Kidney tubule cell (primary cell): ENCODE measurements at regions not wholly inside any gene's neighbourhood (a gene's known extent, or its start where the extent isn't known, plus 50 kb on each side); places are given as distances from the start of the nearest gene placed in this dataset.
A peak's percentile ranks its signal among the peaks of the same experiment; 100 is the strongest.

Experiments
- DNase-seq: peaks from one replicate; pipeline ENCODE4 v3.0.0-alpha.2; 2018; ENCODE audit warnings: low spot score

- DNase-seq: no peak
These were observed 98.6 kb downstream of the BCL2L11 start for GRCh38 chr2:111219285-111219684.

- no peak for DNase-seq
These were observed 99.2 kb downstream of the BCL2L11 start for GRCh38 chr2:111219734-111220505.

GRCh38 chr2:111220962-111221361 is 100.2 kb downstream of the BCL2L11 start:
- DNase-seq: no peak

GRCh38 chr2:111221701-111222100 is 101.0 kb downstream of the BCL2L11 start:
- peak; percentile 67 for DNase-seq

- no peak for DNase-seq
These were observed 101.6 kb downstream of the BCL2L11 start for GRCh38 chr2:111222204-111222866.

GRCh38 chr2:111225856-111226255 is 105.1 kb downstream of the BCL2L11 start:
- DNase-seq: peak; percentile 84

- DNase-seq: peak; percentile 41
These were observed 106.4 kb downstream of the BCL2L11 start for GRCh38 chr2:111226876-111227700.

GRCh38 chr2:111227716-111228141 is 107.0 kb downstream of the BCL2L11 start:
- DNase-seq: peak; percentile 85

GRCh38 chr2:111231532-111232252 is 111.0 kb downstream of the BCL2L11 start:
- no peak for DNase-seq

- no peak for DNase-seq
These were observed 114.7 kb downstream of the BCL2L11 start for GRCh38 chr2:111235192-111236015.

GRCh38 chr2:111236025-111236424 is 115.3 kb downstream of the BCL2L11 start:
- DNase-seq: no peak

GRCh38 chr2:111238296-111238695 is 117.6 kb downstream of the BCL2L11 start:
- no peak for DNase-seq

GRCh38 chr2:111239107-111239506 is 118.4 kb downstream of the BCL2L11 start:
- DNase-seq: no peak

- DNase-seq: no peak
These were observed 119.0 kb downstream of the BCL2L11 start for GRCh38 chr2:111239581-111240249.

GRCh38 chr2:111243295-111243694 is 122.6 kb downstream of the BCL2L11 start:
- no peak for DNase-seq

- DNase-seq: no peak
These were observed 124.2 kb downstream of the BCL2L11 start for GRCh38 chr2:111244864-111245263.

GRCh38 chr2:111246620-111247061 is 125.9 kb downstream of the BCL2L11 start:
- no peak for DNase-seq

GRCh38 chr2:111247491-111247890 is 126.8 kb downstream of the BCL2L11 start:
- no peak for DNase-seq

- DNase-seq: no peak
These were observed 129.1 kb downstream of the BCL2L11 start for GRCh38 chr2:111249806-111250205.

- no peak for DNase-seq
These were observed 129.8 kb downstream of the BCL2L11 start for GRCh38 chr2:111250448-111251030.
